Activated B cell treated with CpG ODN at 0.5 μM for 24 hours (primary cell): ENCODE measurements at regions not wholly inside any gene's neighbourhood (a gene's known extent, or its start where the extent isn't known, plus 50 kb on each side); places are given as distances from the start of the nearest gene placed in this dataset.

Experiments used
- ATAC-seq: fragments of 200-7000 bp; cut with Tn5 transposase; one replicate; pipeline ENCODE4 v1.10.0; 2021; ENCODE audit warnings: low read depth, mild to moderate bottlenecking, moderate library complexity
- CTCF ChIA-PET: fragments of 350-600 bp; sonication (Branson Sonifier 250); formaldehyde crosslinking; loops from one replicate; lab custom pipeline; 2021; ENCODE audit warnings: antibody characterized with exemption; lab: Charles Lee
- POLR2A ChIA-PET: fragments of 350-600 bp; sonication (Branson Sonifier 250); formaldehyde crosslinking; loops from one replicate; lab custom pipeline; 2021; ENCODE audit warnings: antibody characterized with exemption; lab: Charles Lee
- DNase-seq: peaks from one replicate; pipeline ENCODE4 v3.0.0; 2022
- H3K27ac Mint-ChIP-seq: one replicate; pipeline ENCODE4 v1.8.0; 2020; ENCODE audit warnings: mixed read lengths
- H3K27me3 Mint-ChIP-seq: one replicate; pipeline ENCODE4 v1.8.0; 2021; ENCODE audit warnings: mixed read lengths
- H3K36me3 Mint-ChIP-seq: one replicate; pipeline ENCODE4 v1.8.0; 2021; ENCODE audit warnings: low read depth, mixed read lengths
- H3K4me1 Mint-ChIP-seq: one replicate; pipeline ENCODE4 v1.8.0; 2021; ENCODE audit warnings: mixed read lengths
- H3K4me3 Mint-ChIP-seq: one replicate; pipeline ENCODE4 v1.8.0; 2020; ENCODE audit warnings: mild to moderate bottlenecking, mixed read lengths
- H3K9me3 Mint-ChIP-seq: one replicate; pipeline ENCODE4 v1.8.0; 2020; ENCODE audit warnings: mixed read lengths
- CTCF ChIP-seq: fragments of 200-600 bp; IDR thresholded peaks from one replicate; pipeline ENCODE4 v1.8.0; 2022; ENCODE audit warnings: antibody characterized with exemption, mild to moderate bottlenecking
- intact Hi-C: fragments of 100-400 bp; cut with micrococcal nuclease; formaldehyde crosslinking; loops from one replicate; pipeline ENCODE4 v1.15.1; 2024

DNA sequence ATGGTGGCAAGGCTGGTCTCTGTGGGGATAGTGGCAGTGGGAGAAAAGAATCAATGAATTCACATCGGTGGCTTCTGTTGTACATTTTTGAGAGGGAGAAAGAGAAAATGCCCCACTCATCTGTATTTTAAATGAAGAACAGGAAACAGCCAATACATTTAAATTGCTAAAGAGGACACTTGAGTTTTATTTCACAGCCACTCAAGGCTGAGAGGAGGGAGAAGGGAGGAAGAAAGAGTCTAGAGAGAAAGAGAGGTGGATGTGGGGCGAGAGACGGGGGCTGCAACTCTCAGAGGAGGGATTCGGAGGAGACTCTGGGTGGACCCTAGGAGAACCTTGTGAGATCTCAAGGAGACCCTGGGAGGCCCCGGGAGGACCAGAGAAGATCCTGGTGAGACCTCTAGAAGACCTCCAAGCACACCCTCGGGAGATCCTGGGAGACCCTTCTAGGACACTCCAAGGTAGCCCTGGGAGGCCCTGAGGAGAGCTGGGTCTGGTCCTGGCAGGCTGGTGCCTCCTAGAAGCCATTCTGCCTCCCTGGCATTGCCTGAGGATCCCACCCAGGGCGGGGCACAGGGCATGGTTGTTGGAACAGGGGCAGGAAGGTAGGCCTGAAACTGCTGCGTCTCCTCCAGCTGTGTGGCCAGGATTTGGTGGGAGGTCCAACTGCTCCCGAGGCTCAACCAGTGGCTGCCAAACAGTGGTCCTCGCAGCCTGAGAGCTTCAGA is 91.0 kb upstream of the SHISAL1 start:
- no peaks in the 10 kb centered on the region for H3K4me1 Mint-ChIP-seq
- CTCF ChIA-PET = no interaction called here
- no peaks in the 10 kb centered on the region for H3K9me3 Mint-ChIP-seq
- H3K36me3 Mint-ChIP-seq = no peaks in the 10 kb centered on the region
- intact Hi-C loops = no loop called here
- POLR2A ChIA-PET = no interaction called here
- no peak for TF ChIP-seq CTCF
- DNase-seq (no peak), ATAC-seq (no peak)
- H3K27me3 Mint-ChIP-seq = peaks cover 3% of the 10 kb centered on the region
- H3K4me3 Mint-ChIP-seq = no peak overlapping the region
- no peak overlapping the region for H3K27ac Mint-ChIP-seq

- DNase-seq (no peak), ATAC-seq (no peak)
- Mint-ChIP-seq H3K27me3 (peaks cover 3% of the 10 kb centered on the region), H3K36me3 (no peaks in the 10 kb centered on the region), H3K4me1 (no peaks in the 10 kb centered on the region), H3K9me3 (no peaks in the 10 kb centered on the region), H3K27ac (no peak overlapping the region), H3K4me3 (no peak overlapping the region)
- no peak for TF ChIP-seq CTCF
- intact Hi-C loops = no loop called here
- POLR2A ChIA-PET = no interaction called here
- CTCF ChIA-PET = no interaction called here
These were observed 90.4 kb upstream of the SHISAL1 start for GRCh38 chr22:44403166-44403565.

GRCh38 chr22:44402196-44403111 is 89.7 kb upstream of the SHISAL1 start:
- ChIA-PET CTCF (no interaction called here), POLR2A (no interaction called here)
- Mint-ChIP-seq H3K36me3 (no peaks in the 10 kb centered on the region), H3K9me3 (no peaks in the 10 kb centered on the region), H3K4me3 (no peak overlapping the region), H3K27ac (no peak overlapping the region), H3K27me3 (peaks cover 6% of the 10 kb centered on the region), H3K4me1 (no peaks in the 10 kb centered on the region)
- no peak for DNase-seq
- no peak for ATAC-seq
- TF ChIP-seq CTCF = no peak
- intact Hi-C loops = no loop called here

GRCh38 chr22:44401783-44402110 is 89.0 kb upstream of the SHISAL1 start:
- ChIA-PET CTCF (no interaction called here), POLR2A (no interaction called here)
- no peak for TF ChIP-seq CTCF
- H3K27me3 Mint-ChIP-seq = peaks cover 6% of the 10 kb centered on the region
- H3K27ac Mint-ChIP-seq = no peak overlapping the region
- ATAC-seq = no peak
- no peak for DNase-seq
- intact Hi-C loops = no loop called here
- no peaks in the 10 kb centered on the region for H3K36me3 Mint-ChIP-seq
- no peaks in the 10 kb centered on the region for H3K9me3 Mint-ChIP-seq
- H3K4me1 Mint-ChIP-seq = no peaks in the 10 kb centered on the region
- H3K4me3 Mint-ChIP-seq = no peak overlapping the region

- no peaks in the 10 kb centered on the region for H3K9me3 Mint-ChIP-seq
- no peaks in the 10 kb centered on the region for H3K36me3 Mint-ChIP-seq
- TF ChIP-seq CTCF = no peak
- DNase-seq = peak; percentile 9
- ATAC-seq = no peak
- no peaks in the 10 kb centered on the region for H3K4me1 Mint-ChIP-seq
- POLR2A ChIA-PET = no interaction called here
- intact Hi-C loops = no loop called here
- no peak overlapping the region for H3K4me3 Mint-ChIP-seq
- H3K27me3 Mint-ChIP-seq = peaks cover 6% of the 10 kb centered on the region
- H3K27ac Mint-ChIP-seq = no peak overlapping the region
- CTCF ChIA-PET = no interaction called here
These were observed 88.0 kb upstream of the SHISAL1 start for GRCh38 chr22:44400763-44401060.
